Muscle of leg (tissue), 3 donors: ENCODE measurements at regions not wholly inside any gene's neighbourhood (a gene's known extent, or its start where the extent isn't known, plus 50 kb on each side); places are given as distances from the start of the nearest gene placed in this dataset.
"Not testable (repeated sequence)": the region's sequence is repeated elsewhere in the genome, so short reads cannot be mapped to it uniquely, and the experiment has no call there.

Experiments
- DNase-seq: peaks from one replicate; pipeline ENCODE4 v3.0.0; 2013
- H3K27ac ChIP-seq: one replicate; pipeline ENCODE4 v1.5.1; 2013; ENCODE audit warnings: mild to moderate bottlenecking, low read length, control low read depth
- H3K27me3 ChIP-seq: one replicate; pipeline ENCODE4 v1.6.1; 2013; ENCODE audit warnings: low read length; ENCODE audit not compliant: control insufficient read depth, insufficient read depth
- H3K36me3 ChIP-seq: one replicate; pipeline ENCODE4 v1.6.1; 2013; ENCODE audit warnings: low read length; ENCODE audit not compliant: control insufficient read depth, insufficient read depth
- H3K4me1 ChIP-seq: one replicate; pipeline ENCODE4 v1.6.1; 2013; ENCODE audit warnings: low read length; ENCODE audit not compliant: control insufficient read depth, insufficient read depth
- H3K4me3 ChIP-seq: one replicate; pipeline ENCODE4 v1.5.1; 2013; ENCODE audit warnings: low read length, control low read depth
- H3K9me3 ChIP-seq: replicated peaks from 2 replicates; pipeline ENCODE4 v1.6.1; 2013; ENCODE audit warnings: low read depth, low read length; ENCODE audit not compliant: control insufficient read depth
- WGBS: methylation state at CpG from one replicate; pipeline ENCODE4 v1.1.5; 2013; ENCODE audit warnings: missing lambda C conversion rate; ENCODE audit not compliant: insufficient coverage; 5-methylcytosine and 5-hydroxymethylcytosine counted together

- no peaks in the 10 kb centered on the region for H3K27me3 ChIP-seq
- WGBS, result no CpG with 5 or more reads among the region's 2 CpGs
- no peaks in the 10 kb centered on the region for H3K36me3 ChIP-seq
- no peak overlapping the region for H3K4me3 ChIP-seq
- no peaks in the 10 kb centered on the region for H3K4me1 ChIP-seq
- DNase-seq, result no peak
- H3K9me3 ChIP-seq, result no peaks in the 10 kb centered on the region
- no peak overlapping the region for H3K27ac ChIP-seq
Measured at GRCh38 chr3:102715030-102715697, 280.3 kb downstream of the ZPLD1 start.

GRCh38 chr3:102718651-102719050 lies 283.8 kb downstream of the ZPLD1 start:
- Histone ChIP-seq H3K4me1 (no peaks in the 10 kb centered on the region), H3K4me3 (no peak overlapping the region), H3K36me3 (no peaks in the 10 kb centered on the region), H3K27me3 (no peaks in the 10 kb centered on the region), H3K27ac (no peak overlapping the region), H3K9me3 (no peaks in the 10 kb centered on the region)
- no peak for DNase-seq
- WGBS, result no CpG with 5 or more reads among the region's 2 CpGs

- DNase-seq, result no peak
- no peaks in the 10 kb centered on the region for H3K9me3 ChIP-seq
- no peak overlapping the region for H3K27ac ChIP-seq
- no CpG with 5 or more reads among the region's 2 CpGs for WGBS
- H3K4me1 ChIP-seq, result no peaks in the 10 kb centered on the region
- no peak overlapping the region for H3K4me3 ChIP-seq
- H3K27me3 ChIP-seq, result no peaks in the 10 kb centered on the region
- no peaks in the 10 kb centered on the region for H3K36me3 ChIP-seq
Measured at GRCh38 chr3:102722317-102722716, 287.5 kb downstream of the ZPLD1 start.

- H3K27ac ChIP-seq, result no peak overlapping the region
- H3K4me1 ChIP-seq, result no peaks in the 10 kb centered on the region
- WGBS, result 60% methylated on average over 1 of the region's 2 CpGs
- H3K27me3 ChIP-seq, result no peaks in the 10 kb centered on the region
- no peaks in the 10 kb centered on the region for H3K9me3 ChIP-seq
- no peaks in the 10 kb centered on the region for H3K36me3 ChIP-seq
- no peak for DNase-seq
- H3K4me3 ChIP-seq, result no peak overlapping the region
Measured at GRCh38 chr3:102727340-102727739, 292.5 kb downstream of the ZPLD1 start.

GRCh38 chr3:102732581-102732980 lies 297.8 kb downstream of the ZPLD1 start:
- H3K36me3 ChIP-seq, H3K9me3 ChIP-seq, H3K27ac ChIP-seq, H3K27me3 ChIP-seq, DNase-seq, H3K4me3 ChIP-seq, H3K4me1 ChIP-seq: not testable (repeated sequence)
- WGBS, result 97% methylated on average over 7 of the region's 12 CpGs

- H3K9me3 ChIP-seq, result no peaks in the 10 kb centered on the region
- H3K4me1 ChIP-seq, result no peaks in the 10 kb centered on the region
- WGBS, result no CpG with 5 or more reads among the region's 5 CpGs
- no peak overlapping the region for H3K4me3 ChIP-seq
- H3K36me3 ChIP-seq, result no peaks in the 10 kb centered on the region
- peak; percentile 56 for DNase-seq
- no peaks in the 10 kb centered on the region for H3K27me3 ChIP-seq
- no peak overlapping the region for H3K27ac ChIP-seq
Measured at GRCh38 chr3:102733791-102734563, 299.2 kb downstream of the ZPLD1 start.

GRCh38 chr3:102735311-102735710 lies 300.5 kb downstream of the ZPLD1 start:
- no peak for DNase-seq
- Histone ChIP-seq H3K36me3 (no peaks in the 10 kb centered on the region), H3K27me3 (no peaks in the 10 kb centered on the region), H3K4me3 (no peak overlapping the region), H3K27ac (no peak overlapping the region), H3K9me3 (no peaks in the 10 kb centered on the region), H3K4me1 (no peaks in the 10 kb centered on the region)
- no CpG with 5 or more reads among the region's 1 CpG for WGBS

- Histone ChIP-seq H3K27me3 (no peaks in the 10 kb centered on the region), H3K9me3 (no peaks in the 10 kb centered on the region), H3K27ac (no peak overlapping the region), H3K36me3 (no peaks in the 10 kb centered on the region), H3K4me1 (no peaks in the 10 kb centered on the region), H3K4me3 (no peak overlapping the region)
- no peak for DNase-seq
- 88% methylated on average over 5 of the region's 8 CpGs for WGBS
Measured at GRCh38 chr3:102736288-102736974, 301.6 kb downstream of the ZPLD1 start.

GRCh38 chr3:102736975-102737304 lies 302.1 kb downstream of the ZPLD1 start:
- WGBS, result 69% methylated on average over 2 of the region's 2 CpGs
- no peaks in the 10 kb centered on the region for H3K36me3 ChIP-seq
- no peak for DNase-seq
- no peaks in the 10 kb centered on the region for H3K4me1 ChIP-seq
- H3K27ac ChIP-seq, result no peak overlapping the region
- H3K4me3 ChIP-seq, result no peak overlapping the region
- H3K27me3 ChIP-seq, result no peaks in the 10 kb centered on the region
- no peaks in the 10 kb centered on the region for H3K9me3 ChIP-seq

- H3K36me3 ChIP-seq, result no peaks in the 10 kb centered on the region
- no peaks in the 10 kb centered on the region for H3K4me1 ChIP-seq
- no peak for DNase-seq
- H3K27ac ChIP-seq, result no peak overlapping the region
- no peaks in the 10 kb centered on the region for H3K27me3 ChIP-seq
- no peaks in the 10 kb centered on the region for H3K9me3 ChIP-seq
- WGBS, result 97% methylated on average over 3 of the region's 3 CpGs
- H3K4me3 ChIP-seq, result no peak overlapping the region
Measured at GRCh38 chr3:102737353-102737752, 302.5 kb downstream of the ZPLD1 start.
